ENCODE measurements at regions not wholly inside any gene's neighbourhood (a gene's known extent, or its start where the extent isn't known, plus 50 kb on each side); places are given as distances from the start of the nearest gene placed in this dataset.

DNA sequence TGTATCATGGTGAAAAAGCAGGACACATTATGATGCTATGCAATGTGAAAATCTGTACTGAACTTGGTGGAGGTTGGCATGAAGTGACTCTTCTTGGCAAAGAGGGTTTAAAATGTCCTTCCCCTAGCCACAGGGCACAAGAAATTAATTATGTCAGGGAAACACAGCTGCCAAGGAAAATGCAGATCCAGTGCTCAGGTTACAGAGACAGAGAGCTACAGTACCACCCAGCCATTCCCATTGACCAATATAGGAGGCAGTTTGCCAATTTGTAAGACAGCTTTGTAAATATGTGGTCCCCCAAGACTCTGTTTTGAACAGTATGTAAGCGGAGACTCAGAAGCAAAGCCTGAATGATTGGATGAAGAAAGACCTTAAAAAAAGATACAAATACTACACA is 69.4 kb upstream of the KLF12 start:
- WGBS (ENCODE audit: low lambda C conversion rate, missing lambda C conversion rate): 57% methylated on average over 1 of the region's 1 CpG
- Histone ChIP-seq H3K4me1 (ENCODE audit: insufficient read depth) (no peaks in the 10 kb centered on the region), H3K27ac (no peak overlapping the region), H4K20me1 (ENCODE audit: insufficient read depth, poor library complexity, severe bottlenecking) (no peaks in the 10 kb centered on the region), H3K79me2 (no peaks in the 10 kb centered on the region), H3K36me3 (replicated peaks; ENCODE audit: insufficient read depth, low read depth) (no peaks in the 10 kb centered on the region), H3K4me3 (no peak overlapping the region), H2AFZ (no peak overlapping the region), H3K9me2 (replicated peaks; ENCODE audit: insufficient read depth) (no peaks in the 10 kb centered on the region), H3K27me3 (no peaks in the 10 kb centered on the region), H3K9me3 (ENCODE audit: low read depth) (no peaks in the 10 kb centered on the region), H3K4me2 (no peak overlapping the region)
- TF ChIP-seq, protein P1, sequence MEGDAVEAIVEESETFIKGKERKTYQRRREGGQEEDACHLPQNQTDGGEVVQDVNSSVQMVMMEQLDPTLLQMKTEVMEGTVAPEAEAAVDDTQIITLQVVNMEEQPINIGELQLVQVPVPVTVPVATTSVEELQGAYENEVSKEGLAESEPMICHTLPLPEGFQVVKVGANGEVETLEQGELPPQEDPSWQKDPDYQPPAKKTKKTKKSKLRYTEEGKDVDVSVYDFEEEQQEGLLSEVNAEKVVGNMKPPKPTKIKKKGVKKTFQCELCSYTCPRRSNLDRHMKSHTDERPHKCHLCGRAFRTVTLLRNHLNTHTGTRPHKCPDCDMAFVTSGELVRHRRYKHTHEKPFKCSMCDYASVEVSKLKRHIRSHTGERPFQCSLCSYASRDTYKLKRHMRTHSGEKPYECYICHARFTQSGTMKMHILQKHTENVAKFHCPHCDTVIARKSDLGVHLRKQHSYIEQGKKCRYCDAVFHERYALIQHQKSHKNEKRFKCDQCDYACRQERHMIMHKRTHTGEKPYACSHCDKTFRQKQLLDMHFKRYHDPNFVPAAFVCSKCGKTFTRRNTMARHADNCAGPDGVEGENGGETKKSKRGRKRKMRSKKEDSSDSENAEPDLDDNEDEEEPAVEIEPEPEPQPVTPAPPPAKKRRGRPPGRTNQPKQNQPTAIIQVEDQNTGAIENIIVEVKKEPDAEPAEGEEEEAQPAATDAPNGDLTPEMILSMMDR (IDR thresholded peaks at IDR 0.05; ENCODE audit: poor library complexity): no peak
- no peak for TF ChIP-seq EZH2phosphoT487 (IDR thresholded peaks at IDR 0.05; ENCODE audit: low read depth, severe bottlenecking, unreplicated experiment)
- no peak for TF ChIP-seq EZH2 (IDR thresholded peaks at IDR 0.05; ENCODE audit: borderline replicate concordance)
- no peak for DNase-seq (ENCODE audit: low spot score)

DNA sequence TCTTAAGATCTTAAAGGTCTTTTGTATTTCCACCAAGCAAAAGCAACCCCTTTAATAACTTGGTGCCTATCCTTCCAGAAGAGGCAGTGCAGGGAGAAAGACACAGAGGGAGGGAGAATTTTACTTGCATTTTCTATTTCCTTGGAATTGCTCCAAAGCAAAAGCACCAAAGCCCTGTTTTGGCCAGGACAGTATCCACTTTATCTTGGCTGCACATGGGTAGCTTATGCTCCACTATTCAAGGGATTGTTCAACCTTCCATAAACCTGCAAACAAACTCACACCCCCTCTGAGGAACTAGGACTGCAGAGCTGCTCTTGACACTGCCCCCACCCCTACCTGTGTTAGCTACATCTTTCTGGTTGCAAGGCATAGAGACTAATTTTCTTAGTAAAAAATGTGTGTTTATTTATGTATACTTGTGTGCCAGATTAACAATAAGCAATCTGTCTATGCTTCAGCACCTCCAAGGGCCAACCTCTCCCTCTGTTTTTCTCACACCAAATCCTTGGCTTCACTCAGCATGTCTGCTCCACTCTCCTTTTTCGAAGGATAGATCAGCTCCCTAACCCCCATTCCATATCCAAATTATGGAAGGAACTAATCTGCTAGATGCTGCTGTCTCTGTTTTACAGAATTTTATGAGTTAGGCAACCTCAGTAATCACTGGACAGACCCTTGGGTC is 68.1 kb upstream of the KLF12 start:
- Histone ChIP-seq H3K9me3 (ENCODE audit: low read depth) (no peaks in the 10 kb centered on the region), H3K4me1 (ENCODE audit: insufficient read depth) (no peaks in the 10 kb centered on the region), H3K36me3 (replicated peaks; ENCODE audit: insufficient read depth, low read depth) (no peaks in the 10 kb centered on the region), H3K4me3 (no peak overlapping the region), H3K9me2 (replicated peaks; ENCODE audit: insufficient read depth) (no peaks in the 10 kb centered on the region), H2AFZ (no peak overlapping the region), H3K4me2 (no peak overlapping the region), H3K27me3 (no peaks in the 10 kb centered on the region), H4K20me1 (ENCODE audit: insufficient read depth, poor library complexity, severe bottlenecking) (no peaks in the 10 kb centered on the region), H3K79me2 (no peaks in the 10 kb centered on the region), H3K27ac (no peak overlapping the region)
- no peak for DNase-seq (ENCODE audit: low spot score)
- no peak for TF ChIP-seq EZH2phosphoT487 (IDR thresholded peaks at IDR 0.05; ENCODE audit: low read depth, severe bottlenecking, unreplicated experiment)
- TF ChIP-seq EZH2 (IDR thresholded peaks at IDR 0.05; ENCODE audit: borderline replicate concordance): no peak
- TF ChIP-seq, protein P1 (IDR thresholded peaks at IDR 0.05; ENCODE audit: poor library complexity): no peak
- WGBS (ENCODE audit: low lambda C conversion rate, missing lambda C conversion rate): 88% methylated on average over 1 of the region's 1 CpG

DNA sequence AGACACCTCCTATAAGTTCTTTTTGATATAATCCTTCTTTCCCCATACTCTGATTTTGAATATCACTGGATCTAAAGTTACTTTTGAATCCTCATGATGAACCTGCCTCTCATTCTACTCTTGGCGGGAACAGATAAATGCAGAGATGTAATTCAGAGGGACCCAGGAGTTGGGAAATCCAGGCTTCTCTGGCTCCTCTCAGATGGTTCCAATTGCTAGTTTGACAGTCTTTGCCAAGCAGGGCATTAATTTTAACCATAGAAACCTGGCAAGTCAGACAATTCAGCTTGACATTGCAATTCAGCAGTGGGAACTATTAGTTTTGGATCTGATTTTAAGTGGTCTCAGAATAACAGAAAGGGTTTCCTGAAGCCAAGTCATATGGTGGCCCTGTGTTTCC is 67.3 kb upstream of the KLF12 start:
- no peaks in the 10 kb centered on the region for H3K79me2 ChIP-seq
- no peaks in the 10 kb centered on the region for H3K27me3 ChIP-seq
- H3K9me2 ChIP-seq (replicated peaks; ENCODE audit: insufficient read depth): no peaks in the 10 kb centered on the region
- no peaks in the 10 kb centered on the region for H3K36me3 ChIP-seq (replicated peaks; ENCODE audit: insufficient read depth, low read depth)
- H2AFZ ChIP-seq: no peak overlapping the region
- no peaks in the 10 kb centered on the region for H4K20me1 ChIP-seq (ENCODE audit: insufficient read depth, poor library complexity, severe bottlenecking)
- H3K4me3 ChIP-seq: no peak overlapping the region
- no peaks in the 10 kb centered on the region for H3K9me3 ChIP-seq (ENCODE audit: low read depth)
- TF ChIP-seq EZH2phosphoT487 (IDR thresholded peaks at IDR 0.05; ENCODE audit: low read depth, severe bottlenecking, unreplicated experiment): no peak
- no peak for TF ChIP-seq EZH2 (IDR thresholded peaks at IDR 0.05; ENCODE audit: borderline replicate concordance)
- TF ChIP-seq, protein P1 (IDR thresholded peaks at IDR 0.05; ENCODE audit: poor library complexity): no peak
- DNase-seq (ENCODE audit: low spot score): no peak
- H3K27ac ChIP-seq: no peak overlapping the region
- H3K4me2 ChIP-seq: no peak overlapping the region
- H3K4me1 ChIP-seq (ENCODE audit: insufficient read depth): no peaks in the 10 kb centered on the region
- WGBS (ENCODE audit: low lambda C conversion rate, missing lambda C conversion rate): 96% methylated on average over 1 of the region's 1 CpG
